T-helper 1 cell treated with Interleukin-12 subunit alpha and Interleukin-12 subunit beta and Interleukin-4 antibody, amounts not matched to agents 30 μg/mL and 1 μg/mL, for 36 hours (primary cell): ENCODE measurements at regions not wholly inside any gene's neighbourhood (a gene's known extent, or its start where the extent isn't known, plus 50 kb on each side); places are given as distances from the start of the nearest gene placed in this dataset.

Experiments
- H3K27ac Mint-ChIP-seq: one replicate; pipeline ENCODE4 v1.8.0; 2021; ENCODE audit warnings: mild to moderate bottlenecking, mixed read lengths
- H3K27me3 Mint-ChIP-seq: one replicate; pipeline ENCODE4 v1.8.0; 2021; ENCODE audit warnings: low read depth, mixed read lengths
- H3K36me3 Mint-ChIP-seq: one replicate; pipeline ENCODE4 v1.8.0; 2021; ENCODE audit warnings: low read depth, mixed read lengths
- H3K4me1 Mint-ChIP-seq: one replicate; pipeline ENCODE4 v1.8.0; 2021; ENCODE audit warnings: low read depth, mixed read lengths
- H3K4me3 Mint-ChIP-seq: one replicate; pipeline ENCODE4 v1.8.0; 2021; ENCODE audit warnings: mild to moderate bottlenecking, moderate library complexity, mixed read lengths
- H3K9me3 Mint-ChIP-seq: one replicate; pipeline ENCODE4 v1.8.0; 2021; ENCODE audit warnings: mixed read lengths

- Mint-ChIP-seq H3K4me3 (no peak overlapping the region), H3K36me3 (no peaks in the 10 kb centered on the region), H3K27ac (no peak overlapping the region), H3K27me3 (no peaks in the 10 kb centered on the region), H3K4me1 (no peaks in the 10 kb centered on the region), H3K9me3 (peaks cover 32% of the 10 kb centered on the region)
Measured at GRCh38 chr7:98495200-98495955, 94.5 kb upstream of the BAIAP2L1 start.

GRCh38 chr7:98493030-98493778 is 92.3 kb upstream of the BAIAP2L1 start:
- Mint-ChIP-seq H3K36me3 (no peaks in the 10 kb centered on the region), H3K27me3 (no peaks in the 10 kb centered on the region), H3K4me1 (no peaks in the 10 kb centered on the region), H3K27ac (no peak overlapping the region), H3K9me3 (peaks cover 24% of the 10 kb centered on the region), H3K4me3 (no peak overlapping the region)

- H3K36me3 Mint-ChIP-seq: no peaks in the 10 kb centered on the region
- no peak overlapping the region for H3K27ac Mint-ChIP-seq
- peaks cover 6% of the 10 kb centered on the region for H3K9me3 Mint-ChIP-seq
- H3K27me3 Mint-ChIP-seq: no peaks in the 10 kb centered on the region
- no peak overlapping the region for H3K4me3 Mint-ChIP-seq
- H3K4me1 Mint-ChIP-seq: no peaks in the 10 kb centered on the region
Measured at GRCh38 chr7:98488167-98488566, 87.3 kb upstream of the BAIAP2L1 start.

- Mint-ChIP-seq H3K4me3 (no peak overlapping the region), H3K4me1 (no peaks in the 10 kb centered on the region), H3K27me3 (no peaks in the 10 kb centered on the region), H3K9me3 (peaks cover 6% of the 10 kb centered on the region), H3K36me3 (no peaks in the 10 kb centered on the region), H3K27ac (no peak overlapping the region)
Measured at GRCh38 chr7:98483964-98484545, 83.2 kb upstream of the BAIAP2L1 start.

- H3K4me3 Mint-ChIP-seq: no peak overlapping the region
- no peaks in the 10 kb centered on the region for H3K27me3 Mint-ChIP-seq
- H3K36me3 Mint-ChIP-seq: no peaks in the 10 kb centered on the region
- peaks cover 6% of the 10 kb centered on the region for H3K9me3 Mint-ChIP-seq
- H3K4me1 Mint-ChIP-seq: no peaks in the 10 kb centered on the region
- no peak overlapping the region for H3K27ac Mint-ChIP-seq
Measured at GRCh38 chr7:98483276-98483963, 82.5 kb upstream of the BAIAP2L1 start.

- no peaks in the 10 kb centered on the region for H3K27me3 Mint-ChIP-seq
- H3K9me3 Mint-ChIP-seq: no peaks in the 10 kb centered on the region
- no peaks in the 10 kb centered on the region for H3K36me3 Mint-ChIP-seq
- H3K4me1 Mint-ChIP-seq: no peaks in the 10 kb centered on the region
- H3K27ac Mint-ChIP-seq: no peak overlapping the region
- no peak overlapping the region for H3K4me3 Mint-ChIP-seq
Measured at GRCh38 chr7:98479318-98479717, 78.4 kb upstream of the BAIAP2L1 start.

GRCh38 chr7:98475352-98475751 is 74.5 kb upstream of the BAIAP2L1 start:
- H3K36me3 Mint-ChIP-seq: no peaks in the 10 kb centered on the region
- H3K27ac Mint-ChIP-seq: no peak overlapping the region
- H3K27me3 Mint-ChIP-seq: peaks cover 3% of the 10 kb centered on the region
- H3K9me3 Mint-ChIP-seq: no peaks in the 10 kb centered on the region
- H3K4me3 Mint-ChIP-seq: no peak overlapping the region
- no peaks in the 10 kb centered on the region for H3K4me1 Mint-ChIP-seq

GRCh38 chr7:98474558-98474957 is 73.7 kb upstream of the BAIAP2L1 start:
- H3K36me3 Mint-ChIP-seq: no peaks in the 10 kb centered on the region
- peaks cover 3% of the 10 kb centered on the region for H3K27me3 Mint-ChIP-seq
- no peaks in the 10 kb centered on the region for H3K9me3 Mint-ChIP-seq
- no peak overlapping the region for H3K4me3 Mint-ChIP-seq
- H3K4me1 Mint-ChIP-seq: no peaks in the 10 kb centered on the region
- H3K27ac Mint-ChIP-seq: no peak overlapping the region

GRCh38 chr7:98472521-98472954 is 71.6 kb upstream of the BAIAP2L1 start:
- Mint-ChIP-seq H3K4me1 (no peaks in the 10 kb centered on the region), H3K27me3 (peaks cover 3% of the 10 kb centered on the region), H3K27ac (no peak overlapping the region), H3K9me3 (no peaks in the 10 kb centered on the region), H3K4me3 (no peak overlapping the region), H3K36me3 (no peaks in the 10 kb centered on the region)

- Mint-ChIP-seq H3K36me3 (no peaks in the 10 kb centered on the region), H3K4me1 (no peaks in the 10 kb centered on the region), H3K27me3 (peaks cover 3% of the 10 kb centered on the region), H3K27ac (no peak overlapping the region), H3K9me3 (no peaks in the 10 kb centered on the region), H3K4me3 (no peak overlapping the region)
Measured at GRCh38 chr7:98470485-98471240, 69.8 kb upstream of the BAIAP2L1 start.

- Mint-ChIP-seq H3K27ac (no peak overlapping the region), H3K9me3 (no peaks in the 10 kb centered on the region), H3K36me3 (no peaks in the 10 kb centered on the region), H3K4me3 (no peak overlapping the region), H3K4me1 (no peaks in the 10 kb centered on the region), H3K27me3 (peaks cover 3% of the 10 kb centered on the region)
Measured at GRCh38 chr7:98469088-98469487, 68.2 kb upstream of the BAIAP2L1 start.

- Mint-ChIP-seq H3K9me3 (no peaks in the 10 kb centered on the region), H3K36me3 (no peaks in the 10 kb centered on the region), H3K27me3 (peaks cover 3% of the 10 kb centered on the region), H3K27ac (no peak overlapping the region), H3K4me3 (no peak overlapping the region), H3K4me1 (no peaks in the 10 kb centered on the region)
Measured at GRCh38 chr7:98467570-98468312, 66.9 kb upstream of the BAIAP2L1 start.

GRCh38 chr7:98465022-98465421 is 64.1 kb upstream of the BAIAP2L1 start:
- H3K9me3 Mint-ChIP-seq: no peaks in the 10 kb centered on the region
- H3K4me3 Mint-ChIP-seq: no peak overlapping the region
- no peaks in the 10 kb centered on the region for H3K27me3 Mint-ChIP-seq
- H3K4me1 Mint-ChIP-seq: no peaks in the 10 kb centered on the region
- no peak overlapping the region for H3K27ac Mint-ChIP-seq
- H3K36me3 Mint-ChIP-seq: no peaks in the 10 kb centered on the region
